ENCODE measurements at regions not wholly inside any gene's neighbourhood (a gene's known extent, or its start where the extent isn't known, plus 50 kb on each side); places are given as distances from the start of the nearest gene placed in this dataset.

DNA sequence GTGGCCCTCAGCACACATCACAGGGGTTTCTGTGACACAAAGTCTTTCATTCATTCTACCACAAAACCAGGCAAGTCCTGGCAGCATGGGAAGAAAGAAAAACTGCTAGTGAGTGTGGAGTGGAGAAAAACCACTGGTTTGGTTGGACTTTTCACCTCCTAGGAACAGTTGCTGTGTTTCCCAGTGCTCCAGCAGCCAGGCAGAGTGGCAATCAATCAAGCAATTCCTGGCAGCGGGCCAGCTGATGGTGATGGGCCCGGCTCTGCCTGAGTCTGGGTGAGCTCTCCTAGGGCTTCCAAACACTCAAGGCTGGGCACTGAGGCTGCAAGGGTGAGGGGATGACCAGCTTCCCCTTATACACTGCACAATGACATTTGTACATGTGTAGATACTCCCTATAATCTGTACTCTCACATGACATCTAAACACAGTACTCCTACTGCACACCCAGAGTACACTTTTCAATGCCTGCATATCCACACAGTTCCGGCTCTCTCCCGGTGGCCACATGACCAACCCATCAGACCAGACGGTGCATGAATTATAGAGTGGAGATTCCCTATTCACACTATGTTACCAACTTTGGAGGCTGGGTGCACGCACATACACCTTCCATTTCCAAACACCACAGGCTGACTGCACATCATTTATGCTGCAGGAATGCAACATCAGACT is 156.6 kb downstream of the UNC5CL start:
- TF ChIP-seq, protein P1, sequence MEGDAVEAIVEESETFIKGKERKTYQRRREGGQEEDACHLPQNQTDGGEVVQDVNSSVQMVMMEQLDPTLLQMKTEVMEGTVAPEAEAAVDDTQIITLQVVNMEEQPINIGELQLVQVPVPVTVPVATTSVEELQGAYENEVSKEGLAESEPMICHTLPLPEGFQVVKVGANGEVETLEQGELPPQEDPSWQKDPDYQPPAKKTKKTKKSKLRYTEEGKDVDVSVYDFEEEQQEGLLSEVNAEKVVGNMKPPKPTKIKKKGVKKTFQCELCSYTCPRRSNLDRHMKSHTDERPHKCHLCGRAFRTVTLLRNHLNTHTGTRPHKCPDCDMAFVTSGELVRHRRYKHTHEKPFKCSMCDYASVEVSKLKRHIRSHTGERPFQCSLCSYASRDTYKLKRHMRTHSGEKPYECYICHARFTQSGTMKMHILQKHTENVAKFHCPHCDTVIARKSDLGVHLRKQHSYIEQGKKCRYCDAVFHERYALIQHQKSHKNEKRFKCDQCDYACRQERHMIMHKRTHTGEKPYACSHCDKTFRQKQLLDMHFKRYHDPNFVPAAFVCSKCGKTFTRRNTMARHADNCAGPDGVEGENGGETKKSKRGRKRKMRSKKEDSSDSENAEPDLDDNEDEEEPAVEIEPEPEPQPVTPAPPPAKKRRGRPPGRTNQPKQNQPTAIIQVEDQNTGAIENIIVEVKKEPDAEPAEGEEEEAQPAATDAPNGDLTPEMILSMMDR (IDR thresholded peaks at IDR 0.05; ENCODE audit: unreplicated experiment in 3 of 3), result no peak
- H3K4me3 Mint-ChIP-seq, result no peak overlapping the region
- H3K27ac Mint-ChIP-seq, result no peak overlapping the region
- peaks cover 7% of the 10 kb centered on the region for H3K36me3 Mint-ChIP-seq (ENCODE audit: low read depth)
- peaks cover 5% of the 10 kb centered on the region for H3K9me3 Mint-ChIP-seq
- peaks cover 13% of the 10 kb centered on the region for H3K4me1 Mint-ChIP-seq
- H3K27me3 Mint-ChIP-seq (ENCODE audit: low read depth), result peaks cover 15% of the 10 kb centered on the region

DNA sequence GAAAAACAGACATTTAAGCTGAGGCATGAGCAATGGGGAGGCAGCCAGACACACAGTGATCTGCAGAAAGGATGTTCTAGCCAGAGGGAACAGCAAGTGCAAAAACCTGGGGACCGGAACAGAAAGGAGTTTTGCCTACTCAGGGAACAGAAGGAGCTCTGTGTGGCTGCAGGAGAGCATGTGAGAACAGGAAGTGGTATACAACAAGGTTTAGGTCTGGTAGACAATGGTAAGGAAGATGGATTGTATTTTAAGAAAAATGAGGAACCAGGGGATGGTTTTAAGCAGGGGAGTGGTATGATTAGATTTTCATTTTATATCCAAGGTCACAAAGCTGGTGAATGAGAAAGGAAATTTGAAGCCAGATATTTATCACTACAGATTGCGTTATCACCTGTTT is 157.5 kb downstream of the UNC5CL start:
- Mint-ChIP-seq H3K27me3 (ENCODE audit: low read depth) (peaks cover 20% of the 10 kb centered on the region), H3K4me1 (peaks cover 10% of the 10 kb centered on the region), H3K27ac (peak overlapping the region in 1 of 3 experiments; percentile 25), H3K4me3 (no peak overlapping the region), H3K9me3 (peaks cover 5% of the 10 kb centered on the region), H3K36me3 (ENCODE audit: low read depth) (peaks cover 7% of the 10 kb centered on the region)
- TF ChIP-seq, protein P1 (IDR thresholded peaks at IDR 0.05; ENCODE audit: unreplicated experiment in 3 of 3), result no peak

GRCh38 chr6:40880906-40881305 is 158.1 kb downstream of the UNC5CL start:
- Mint-ChIP-seq H3K9me3 (peaks cover 5% of the 10 kb centered on the region), H3K4me1 (peaks cover 10% of the 10 kb centered on the region), H3K27ac (no peak overlapping the region), H3K27me3 (ENCODE audit: low read depth) (peaks cover 22% of the 10 kb centered on the region), H3K36me3 (ENCODE audit: low read depth) (peaks cover 7% of the 10 kb centered on the region), H3K4me3 (no peak overlapping the region)
- TF ChIP-seq, protein P1 (IDR thresholded peaks at IDR 0.05; ENCODE audit: unreplicated experiment in 3 of 3), result no peak

- H3K4me1 Mint-ChIP-seq, result peaks cover 10% of the 10 kb centered on the region
- H3K9me3 Mint-ChIP-seq, result peaks cover 3% of the 10 kb centered on the region
- no peak overlapping the region for H3K4me3 Mint-ChIP-seq
- no peak overlapping the region for H3K27ac Mint-ChIP-seq
- peaks cover 4% of the 10 kb centered on the region for H3K36me3 Mint-ChIP-seq (ENCODE audit: low read depth)
- H3K27me3 Mint-ChIP-seq (ENCODE audit: low read depth), result peaks cover 34% of the 10 kb centered on the region
- TF ChIP-seq, protein P1 (IDR thresholded peaks at IDR 0.05; ENCODE audit: unreplicated experiment in 3 of 3), result no peak
Observed at GRCh38 chr6:40879169-40879568, 159.9 kb downstream of the UNC5CL start.

- TF ChIP-seq, protein P1 (IDR thresholded peaks at IDR 0.05; ENCODE audit: unreplicated experiment in 3 of 3), result no peak
- H3K27me3 Mint-ChIP-seq (ENCODE audit: low read depth), result peaks cover 37% of the 10 kb centered on the region
- H3K9me3 Mint-ChIP-seq, result peaks cover 3% of the 10 kb centered on the region
- H3K4me3 Mint-ChIP-seq, result no peak overlapping the region
- H3K4me1 Mint-ChIP-seq, result peaks cover 14% of the 10 kb centered on the region
- peaks cover 4% of the 10 kb centered on the region for H3K36me3 Mint-ChIP-seq (ENCODE audit: low read depth)
- no peak overlapping the region for H3K27ac Mint-ChIP-seq
Observed at GRCh38 chr6:40877362-40877761, 161.7 kb downstream of the UNC5CL start.

DNA sequence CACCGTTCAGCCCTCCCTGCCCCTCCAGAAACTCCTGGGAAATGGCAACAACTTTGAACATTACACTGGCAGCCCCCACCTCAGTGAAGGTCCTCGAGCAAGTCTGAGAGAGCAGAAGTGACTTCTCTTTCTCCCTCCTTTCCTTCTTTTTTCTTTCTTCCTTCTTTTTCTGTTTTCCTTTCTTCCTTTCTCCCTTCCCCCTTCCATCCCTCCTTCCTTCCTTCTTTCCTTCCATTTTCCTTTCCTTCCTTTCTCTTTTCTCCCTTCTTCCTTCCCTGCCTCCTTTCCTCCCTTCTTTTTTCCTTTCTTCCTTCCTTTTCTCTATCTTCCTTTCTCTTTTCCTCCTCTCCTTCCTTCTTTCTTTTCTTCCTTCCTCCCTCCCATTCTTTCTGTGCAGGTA is 162.7 kb downstream of the UNC5CL start:
- no peak overlapping the region for H3K27ac Mint-ChIP-seq
- peaks cover 44% of the 10 kb centered on the region for H3K27me3 Mint-ChIP-seq (ENCODE audit: low read depth)
- TF ChIP-seq, protein P1 (IDR thresholded peaks at IDR 0.05; ENCODE audit: unreplicated experiment in 3 of 3), result no peak
- peaks cover 4% of the 10 kb centered on the region for H3K36me3 Mint-ChIP-seq (ENCODE audit: low read depth)
- peaks cover 13% of the 10 kb centered on the region for H3K4me1 Mint-ChIP-seq
- peaks cover 3% of the 10 kb centered on the region for H3K9me3 Mint-ChIP-seq
- no peak overlapping the region for H3K4me3 Mint-ChIP-seq
